Heart left ventricle (tissue), 16 donors: ENCODE measurements at regions not wholly inside any gene's neighbourhood (a gene's known extent, or its start where the extent isn't known, plus 50 kb on each side); places are given as distances from the start of the nearest gene placed in this dataset.

Experiments used
- ATAC-seq, 4 donors: fragments of 200-7000 bp; cut with Tn5 transposase; one replicate each; pipeline ENCODE4 v1.9.1; 2020 to 2022; ENCODE audit warnings: moderate library complexity in 4 of 4, mild to moderate bottlenecking in 3 of 4, moderate number of reproducible peaks in 1 of 4
- DNase-seq, 5 donors: peaks; one replicate each; pipeline ENCODE4 v3.0.0-alpha.2; 2020
- H3K27ac ChIP-seq, 12 donors: fragments of 200-600 bp; sonication (generic) in 4 of 12; one replicate each; pipeline versions ENCODE4 v1.5.0 to v1.8.0; 2016 to 2022; ENCODE audit warnings: mild to moderate bottlenecking in 2 of 12
- H3K27me3 ChIP-seq, 9 donors: fragments of 200-600 bp; sonication (generic) in 2 of 9; one replicate each; pipeline versions ENCODE4 v1.5.1 to v1.8.0; 2016 to 2022; ENCODE audit warnings: mild to moderate bottlenecking in 3 of 9
- H3K36me3 ChIP-seq, 9 donors: fragments of 200-600 bp; sonication (generic) in 2 of 9; one replicate each; pipeline versions ENCODE4 v1.5.0 to v1.8.0; 2018 to 2022; ENCODE audit warnings: mild to moderate bottlenecking in 2 of 9
- H3K4me1 ChIP-seq, 12 donors: fragments of 200-600 bp; sonication (generic) in 4 of 12; one replicate each; pipeline versions ENCODE4 v1.5.0 to v1.8.0; 2016 to 2022; ENCODE audit warnings: mild to moderate bottlenecking in 3 of 12
- H3K4me3 ChIP-seq, 12 donors: fragments of 200-600 bp; sonication (generic) in 4 of 12; one replicate each; pipeline versions ENCODE4 v1.5.0 to v1.8.0; 2017 to 2022; ENCODE audit warnings: mild to moderate bottlenecking in 9 of 12, moderate library complexity in 4 of 12
- H3K9me3 ChIP-seq, 12 donors: fragments of 200-600 bp; sonication (generic) in 4 of 12; one replicate each; pipeline versions ENCODE4 v1.5.0 to v1.8.0; 2016 to 2022; ENCODE audit warnings: mild to moderate bottlenecking in 1 of 12
- POLR2A ChIP-seq, 2 donors: fragments of 450-650 bp; IDR thresholded peaks; one replicate each; pipeline ENCODE4 v1.6.1; 2017; ENCODE audit warnings: antibody characterized with exemption in 2 of 2, mild to moderate bottlenecking in 2 of 2, moderate library complexity in 2 of 2
- WGBS, 4 donors: extraction: QIAGEN DNeasy Blood & Tissue Kit in 2 of 4; methylation state at CpG; one replicate each; pipeline versions ENCODE4 v1.1.5 to v1.1.7; 2013 to 2018; 5-methylcytosine and 5-hydroxymethylcytosine counted together
- intact Hi-C, 10 donors: fragments of 100-400 bp; cut with DNase I; formaldehyde crosslinking; loops; one replicate each; pipeline versions ENCODE4 v1.11.1 to v1.14.2; 2022
- TF ChIP-seq, protein P1 (sequence below), 12 donors: fragments of 200-600 bp; sonication (generic) in 4 of 12; IDR thresholded peaks; one replicate each; pipeline versions ENCODE4 v1.5.0 to v1.8.0; 2018 to 2022; ENCODE audit warnings: antibody characterized with exemption in 12 of 12, mild to moderate bottlenecking in 5 of 12
- donor health status: ischemic (EF 13 %, LVEDD 7.1; RV severe dilation, severe dysfunction).
- donor health status: healthy with polysubstance abuse.
- donor health status: DM: no; HTN: yes; CAD: no.
- donor health status: DM: no; HTN: no; CAD: no.
- donor health status: ischemic (EF 25% LVEDD 6.9; RV normal size, moderate dysfunction).
- donor health status: ischemic (EF 25% LVEDD 5.7; RV mildly dilated, moderate dysfunction).
- donor health status: healthy.
- donor health status: DM: yes; HTN: yes; CAD: no.
- donor health status: ischemic (EF 35%, LVEDD 5.7; RV mildly dilated, moderate dysfunction).
- donor health status: nonischemic (EF 11% LVEDD 7.7; RV severe dilation, severe dysfunction).
- donor health status: DM: yes; HTN: yes; CAD: no.
- donor health status: PGD.
- donor health status: ischemic (EF 29% LVEDD 5.4; RV normal size, mild dysfunction).
- donor health status: nonischemic (EF 23%, LVEDD 6.1; RV moderate dilation, normal function).

GRCh38 chr11:26248661-26249060 is 83.3 kb upstream of the ANO3 start:
- H3K27ac ChIP-seq, result no peak overlapping the region
- 77 to 90% (median 86%) methylated on average over 8 of the region's 8 CpGs for WGBS, 4 donors
- H3K4me1 ChIP-seq, result no peaks in the 10 kb centered on the region
- peaks cover 0 to 3% (median 0%) of the 10 kb centered on the region in 9 donors for H3K27me3 ChIP-seq
- ATAC-seq, result no peak
- intact Hi-C loops, result no loop called here
- H3K9me3 ChIP-seq, result peaks cover 0 to 5% (median 0%) of the 10 kb centered on the region in 12 donors
- TF ChIP-seq, protein P1, sequence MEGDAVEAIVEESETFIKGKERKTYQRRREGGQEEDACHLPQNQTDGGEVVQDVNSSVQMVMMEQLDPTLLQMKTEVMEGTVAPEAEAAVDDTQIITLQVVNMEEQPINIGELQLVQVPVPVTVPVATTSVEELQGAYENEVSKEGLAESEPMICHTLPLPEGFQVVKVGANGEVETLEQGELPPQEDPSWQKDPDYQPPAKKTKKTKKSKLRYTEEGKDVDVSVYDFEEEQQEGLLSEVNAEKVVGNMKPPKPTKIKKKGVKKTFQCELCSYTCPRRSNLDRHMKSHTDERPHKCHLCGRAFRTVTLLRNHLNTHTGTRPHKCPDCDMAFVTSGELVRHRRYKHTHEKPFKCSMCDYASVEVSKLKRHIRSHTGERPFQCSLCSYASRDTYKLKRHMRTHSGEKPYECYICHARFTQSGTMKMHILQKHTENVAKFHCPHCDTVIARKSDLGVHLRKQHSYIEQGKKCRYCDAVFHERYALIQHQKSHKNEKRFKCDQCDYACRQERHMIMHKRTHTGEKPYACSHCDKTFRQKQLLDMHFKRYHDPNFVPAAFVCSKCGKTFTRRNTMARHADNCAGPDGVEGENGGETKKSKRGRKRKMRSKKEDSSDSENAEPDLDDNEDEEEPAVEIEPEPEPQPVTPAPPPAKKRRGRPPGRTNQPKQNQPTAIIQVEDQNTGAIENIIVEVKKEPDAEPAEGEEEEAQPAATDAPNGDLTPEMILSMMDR (IDR thresholded peaks at IDR 0.05), result no peak
- TF ChIP-seq POLR2A (IDR thresholded peaks at IDR 0.05), result no peak
- H3K4me3 ChIP-seq, result no peak overlapping the region
- DNase-seq, result no peak
- no peaks in the 10 kb centered on the region for H3K36me3 ChIP-seq

DNA sequence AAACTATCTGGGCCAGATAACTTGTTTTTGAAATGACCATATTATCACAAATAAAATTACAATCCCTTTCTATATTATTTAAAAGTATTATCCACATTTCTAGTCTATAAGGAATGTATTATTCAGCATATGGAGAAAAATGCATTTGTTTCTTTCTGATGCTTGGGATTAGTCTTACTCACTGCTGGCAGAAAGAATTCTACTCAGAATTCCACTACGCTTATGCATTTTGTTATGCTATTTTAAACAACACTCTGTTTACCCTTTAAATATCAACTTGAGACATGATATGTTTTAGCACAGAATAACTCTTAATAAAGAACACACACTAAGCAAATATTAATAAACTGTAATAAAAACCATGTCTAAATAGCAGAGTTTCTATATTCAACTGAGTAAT is 77.6 kb upstream of the ANO3 start:
- Histone ChIP-seq H3K27ac (no peak overlapping the region), H3K9me3 (no peaks in the 10 kb centered on the region), H3K4me3 (no peak overlapping the region), H3K27me3 (no peaks in the 10 kb centered on the region), H3K4me1 (no peaks in the 10 kb centered on the region), H3K36me3 (no peaks in the 10 kb centered on the region)
- TF ChIP-seq POLR2A (IDR thresholded peaks at IDR 0.05), result no peak
- TF ChIP-seq, protein P1 (IDR thresholded peaks at IDR 0.05), result no peak
- WGBS, 4 donors, result 40 to 89% (median 85%) methylated on average over 1 of the region's 1 CpG
- ATAC-seq (no peak), DNase-seq (no peak)
- intact Hi-C loops, result no loop called here

- no peak for TF ChIP-seq POLR2A (IDR thresholded peaks at IDR 0.05)
- TF ChIP-seq, protein P1 (IDR thresholded peaks at IDR 0.05), result no peak
- H3K36me3 ChIP-seq, result no peaks in the 10 kb centered on the region
- DNase-seq (no peak), ATAC-seq (no peak)
- intact Hi-C loops, result no loop called here
- H3K4me1 ChIP-seq, result no peaks in the 10 kb centered on the region
- peaks cover 0 to 4% (median 0%) of the 10 kb centered on the region in 9 donors for H3K27me3 ChIP-seq
- H3K4me3 ChIP-seq, result no peak overlapping the region
- no peaks in the 10 kb centered on the region for H3K9me3 ChIP-seq
- no peak overlapping the region for H3K27ac ChIP-seq
Measured at GRCh38 chr11:26263769-26264168, 68.2 kb upstream of the ANO3 start.

DNA sequence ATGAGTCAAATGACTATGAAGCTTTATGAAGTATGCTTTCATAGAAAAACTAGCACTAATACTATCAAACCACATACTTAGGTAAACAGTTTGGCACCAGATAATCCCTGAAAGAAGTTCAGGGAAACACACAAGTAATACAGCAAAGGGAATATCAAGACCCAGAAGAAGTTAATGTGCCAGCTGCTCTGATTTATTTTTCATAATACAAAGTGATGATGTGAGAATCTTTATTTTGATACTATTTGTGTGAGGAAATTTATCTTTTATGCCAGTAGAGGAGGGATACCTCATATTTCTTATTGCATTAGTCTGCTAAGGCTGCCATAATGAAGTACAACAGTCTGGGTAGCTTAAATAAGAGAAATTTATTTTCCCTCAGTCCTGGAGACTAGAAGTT is 67.7 kb upstream of the ANO3 start:
- Histone ChIP-seq H3K4me1 (no peaks in the 10 kb centered on the region), H3K36me3 (no peaks in the 10 kb centered on the region), H3K27ac (no peak overlapping the region), H3K4me3 (no peak overlapping the region), H3K9me3 (no peaks in the 10 kb centered on the region), H3K27me3 (peaks cover 0 to 5% (median 0%) of the 10 kb centered on the region in 9 donors)
- intact Hi-C loops, result no loop called here
- no peak for ATAC-seq
- TF ChIP-seq, protein P1 (IDR thresholded peaks at IDR 0.05), result no peak
- no peak for TF ChIP-seq POLR2A (IDR thresholded peaks at IDR 0.05)
- DNase-seq, result no peak
